Hepatocyte (in vitro differentiated cells): ENCODE measurements at regions not wholly inside any gene's neighbourhood (a gene's known extent, or its start where the extent isn't known, plus 50 kb on each side); places are given as distances from the start of the nearest gene placed in this dataset.

ENCODE experiments used
- EZH2 ChIP-seq: fragments of 200-600 bp; sonication (generic); IDR thresholded peaks from 2 replicates; pipeline ENCODE4 v1.6.1; 2016; ENCODE audit warnings: antibody characterized with exemption, mild to moderate bottlenecking, borderline replicate concordance
- EZH2phosphoT487 ChIP-seq: fragments of 200-600 bp; sonication (generic); IDR thresholded peaks from one replicate; pipeline ENCODE4 v1.6.1; 2018; ENCODE audit warnings: antibody characterized with exemption, mild to moderate bottlenecking, low read depth, moderate library complexity; ENCODE audit not compliant: unreplicated experiment, severe bottlenecking
- TF ChIP-seq, protein P1 (sequence below): fragments of 200-600 bp; sonication (generic); IDR thresholded peaks from 2 replicates; pipeline ENCODE4 v1.5.1; 2016; ENCODE audit warnings: antibody characterized with exemption, mild to moderate bottlenecking; ENCODE audit not compliant: poor library complexity

GRCh38 chr4:20091781-20092180 lies 159.9 kb upstream of the SLIT2 start:
- TF ChIP-seq, protein P1, sequence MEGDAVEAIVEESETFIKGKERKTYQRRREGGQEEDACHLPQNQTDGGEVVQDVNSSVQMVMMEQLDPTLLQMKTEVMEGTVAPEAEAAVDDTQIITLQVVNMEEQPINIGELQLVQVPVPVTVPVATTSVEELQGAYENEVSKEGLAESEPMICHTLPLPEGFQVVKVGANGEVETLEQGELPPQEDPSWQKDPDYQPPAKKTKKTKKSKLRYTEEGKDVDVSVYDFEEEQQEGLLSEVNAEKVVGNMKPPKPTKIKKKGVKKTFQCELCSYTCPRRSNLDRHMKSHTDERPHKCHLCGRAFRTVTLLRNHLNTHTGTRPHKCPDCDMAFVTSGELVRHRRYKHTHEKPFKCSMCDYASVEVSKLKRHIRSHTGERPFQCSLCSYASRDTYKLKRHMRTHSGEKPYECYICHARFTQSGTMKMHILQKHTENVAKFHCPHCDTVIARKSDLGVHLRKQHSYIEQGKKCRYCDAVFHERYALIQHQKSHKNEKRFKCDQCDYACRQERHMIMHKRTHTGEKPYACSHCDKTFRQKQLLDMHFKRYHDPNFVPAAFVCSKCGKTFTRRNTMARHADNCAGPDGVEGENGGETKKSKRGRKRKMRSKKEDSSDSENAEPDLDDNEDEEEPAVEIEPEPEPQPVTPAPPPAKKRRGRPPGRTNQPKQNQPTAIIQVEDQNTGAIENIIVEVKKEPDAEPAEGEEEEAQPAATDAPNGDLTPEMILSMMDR = no peak
- TF ChIP-seq EZH2 (no peak), EZH2phosphoT487 (no peak)
